ENCODE measurements at regions not wholly inside any gene's neighbourhood (a gene's known extent, or its start where the extent isn't known, plus 50 kb on each side); places are given as distances from the start of the nearest gene placed in this dataset.
"Not testable (repeated sequence)": the region's sequence is repeated elsewhere in the genome, so short reads cannot be mapped to it uniquely, and the experiment has no call there.

DNA sequence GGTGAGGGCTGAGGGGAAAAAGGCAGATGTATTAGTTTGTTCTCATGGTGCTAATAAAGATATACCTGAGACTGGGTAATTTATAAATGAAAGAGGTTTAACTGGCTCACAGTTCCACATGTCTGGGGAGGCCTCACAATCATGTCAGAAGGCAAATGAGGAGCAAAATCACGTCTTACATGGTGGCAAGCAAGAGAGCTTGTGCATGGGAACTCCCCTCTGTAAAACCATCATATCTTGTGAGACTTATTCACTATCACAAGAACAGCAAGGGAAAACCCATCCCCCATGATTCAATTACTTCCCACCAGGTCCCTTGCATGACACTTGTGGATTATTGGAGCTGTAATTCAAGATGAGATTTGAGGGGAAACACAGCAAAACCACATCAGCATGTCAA, 1220.9 kb downstream of the GALC start:
- no peak for DNase-seq (ENCODE audit: low spot score, unreplicated experiment)
- TF ChIP-seq, protein P1, sequence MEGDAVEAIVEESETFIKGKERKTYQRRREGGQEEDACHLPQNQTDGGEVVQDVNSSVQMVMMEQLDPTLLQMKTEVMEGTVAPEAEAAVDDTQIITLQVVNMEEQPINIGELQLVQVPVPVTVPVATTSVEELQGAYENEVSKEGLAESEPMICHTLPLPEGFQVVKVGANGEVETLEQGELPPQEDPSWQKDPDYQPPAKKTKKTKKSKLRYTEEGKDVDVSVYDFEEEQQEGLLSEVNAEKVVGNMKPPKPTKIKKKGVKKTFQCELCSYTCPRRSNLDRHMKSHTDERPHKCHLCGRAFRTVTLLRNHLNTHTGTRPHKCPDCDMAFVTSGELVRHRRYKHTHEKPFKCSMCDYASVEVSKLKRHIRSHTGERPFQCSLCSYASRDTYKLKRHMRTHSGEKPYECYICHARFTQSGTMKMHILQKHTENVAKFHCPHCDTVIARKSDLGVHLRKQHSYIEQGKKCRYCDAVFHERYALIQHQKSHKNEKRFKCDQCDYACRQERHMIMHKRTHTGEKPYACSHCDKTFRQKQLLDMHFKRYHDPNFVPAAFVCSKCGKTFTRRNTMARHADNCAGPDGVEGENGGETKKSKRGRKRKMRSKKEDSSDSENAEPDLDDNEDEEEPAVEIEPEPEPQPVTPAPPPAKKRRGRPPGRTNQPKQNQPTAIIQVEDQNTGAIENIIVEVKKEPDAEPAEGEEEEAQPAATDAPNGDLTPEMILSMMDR (IDR thresholded peaks at IDR 0.05; ENCODE audit: unreplicated experiment) = no peak
- Mint-ChIP-seq H3K36me3 (ENCODE audit: insufficient read depth) (no peaks in the 10 kb centered on the region), H3K27me3 (no peaks in the 10 kb centered on the region), H3K4me3 (ENCODE audit: low read depth) (no peak overlapping the region), H3K27ac (no peak overlapping the region), H3K4me1 (ENCODE audit: low read depth) (no peaks in the 10 kb centered on the region), H3K9me3 (ENCODE audit: low read depth) (peaks cover 17% of the 10 kb centered on the region)

DNA sequence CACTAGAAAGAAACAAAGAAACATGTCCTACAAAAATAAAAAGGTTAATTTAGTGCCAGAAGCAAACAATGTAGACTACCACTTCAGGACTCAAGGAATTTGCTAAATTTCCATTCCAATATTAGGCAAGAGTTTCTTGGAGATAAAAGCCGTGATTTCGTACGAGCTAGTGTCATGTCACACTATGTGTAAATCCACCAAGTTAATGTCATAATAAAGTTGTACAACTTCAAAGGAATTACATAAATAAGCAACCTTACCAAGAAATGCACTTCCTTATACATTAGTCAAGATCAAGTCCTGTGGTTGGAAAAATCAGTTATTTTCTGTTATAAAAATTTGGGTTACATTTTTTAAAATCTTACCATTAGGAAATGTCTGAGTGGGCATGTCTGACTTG, 1222.8 kb downstream of the GALC start:
- peaks cover 5% of the 10 kb centered on the region for H3K9me3 Mint-ChIP-seq (ENCODE audit: low read depth)
- H3K4me3 Mint-ChIP-seq (ENCODE audit: low read depth) = no peak overlapping the region
- H3K27ac Mint-ChIP-seq = no peak overlapping the region
- H3K4me1 Mint-ChIP-seq (ENCODE audit: low read depth) = no peaks in the 10 kb centered on the region
- TF ChIP-seq, protein P1 (IDR thresholded peaks at IDR 0.05; ENCODE audit: unreplicated experiment) = no peak
- no peaks in the 10 kb centered on the region for H3K36me3 Mint-ChIP-seq (ENCODE audit: insufficient read depth)
- DNase-seq (ENCODE audit: low spot score, unreplicated experiment) = no peak
- no peaks in the 10 kb centered on the region for H3K27me3 Mint-ChIP-seq

DNA sequence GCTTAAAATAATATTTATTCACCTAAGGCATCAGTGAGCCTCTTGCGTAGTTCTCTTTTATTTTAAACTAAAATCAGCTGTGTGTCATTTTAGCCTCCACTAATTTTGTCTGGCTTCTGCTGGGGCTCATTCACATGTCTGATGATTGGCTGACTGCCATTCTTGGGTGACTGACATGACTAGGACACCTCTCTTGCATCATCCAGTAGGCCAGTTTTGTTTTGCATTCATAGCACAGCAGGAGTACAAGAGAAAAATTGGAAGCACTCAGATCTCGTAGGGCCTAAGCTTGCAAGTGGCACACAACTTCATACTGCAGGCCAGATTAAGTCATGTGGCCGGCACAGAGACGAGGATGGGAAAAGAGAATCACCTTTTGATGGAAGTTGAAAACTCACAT, 1226.5 kb downstream of the GALC start:
- Mint-ChIP-seq H3K9me3 (ENCODE audit: low read depth) (no peaks in the 10 kb centered on the region), H3K4me3 (ENCODE audit: low read depth) (no peak overlapping the region), H3K4me1 (ENCODE audit: low read depth) (no peaks in the 10 kb centered on the region), H3K27ac (no peak overlapping the region), H3K27me3 (no peaks in the 10 kb centered on the region), H3K36me3 (ENCODE audit: insufficient read depth) (no peaks in the 10 kb centered on the region)
- DNase-seq (ENCODE audit: low spot score, unreplicated experiment) = no peak
- TF ChIP-seq, protein P1 (IDR thresholded peaks at IDR 0.05; ENCODE audit: unreplicated experiment) = no peak

DNA sequence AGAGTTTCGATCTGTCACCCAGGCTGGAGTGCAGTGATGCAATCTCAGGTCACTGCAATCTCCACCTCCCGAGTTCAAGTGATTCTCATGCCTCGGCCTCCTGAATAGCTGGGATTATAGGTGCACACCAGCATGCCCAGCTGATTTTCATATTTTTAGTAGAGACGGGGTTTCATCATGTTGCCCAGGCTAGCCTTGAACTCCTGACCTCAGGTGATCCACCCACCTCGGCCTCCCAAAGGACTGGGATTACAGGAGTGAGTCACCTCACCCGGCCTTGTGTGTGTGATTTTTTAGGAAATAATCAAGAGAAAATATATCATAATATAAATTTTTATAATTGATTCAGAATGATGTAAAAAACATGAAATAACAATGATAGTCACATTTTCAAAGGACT, 1231.4 kb downstream of the GALC start:
- H3K4me1 Mint-ChIP-seq (ENCODE audit: low read depth) = no peaks in the 10 kb centered on the region
- H3K4me3 Mint-ChIP-seq (ENCODE audit: low read depth) = no peak overlapping the region
- H3K27ac Mint-ChIP-seq = no peak overlapping the region
- no peaks in the 10 kb centered on the region for H3K9me3 Mint-ChIP-seq (ENCODE audit: low read depth)
- TF ChIP-seq, protein P1 (IDR thresholded peaks at IDR 0.05; ENCODE audit: unreplicated experiment) = no peak
- no peak for DNase-seq (ENCODE audit: low spot score, unreplicated experiment)
- no peaks in the 10 kb centered on the region for H3K27me3 Mint-ChIP-seq
- H3K36me3 Mint-ChIP-seq (ENCODE audit: insufficient read depth) = no peaks in the 10 kb centered on the region

DNA sequence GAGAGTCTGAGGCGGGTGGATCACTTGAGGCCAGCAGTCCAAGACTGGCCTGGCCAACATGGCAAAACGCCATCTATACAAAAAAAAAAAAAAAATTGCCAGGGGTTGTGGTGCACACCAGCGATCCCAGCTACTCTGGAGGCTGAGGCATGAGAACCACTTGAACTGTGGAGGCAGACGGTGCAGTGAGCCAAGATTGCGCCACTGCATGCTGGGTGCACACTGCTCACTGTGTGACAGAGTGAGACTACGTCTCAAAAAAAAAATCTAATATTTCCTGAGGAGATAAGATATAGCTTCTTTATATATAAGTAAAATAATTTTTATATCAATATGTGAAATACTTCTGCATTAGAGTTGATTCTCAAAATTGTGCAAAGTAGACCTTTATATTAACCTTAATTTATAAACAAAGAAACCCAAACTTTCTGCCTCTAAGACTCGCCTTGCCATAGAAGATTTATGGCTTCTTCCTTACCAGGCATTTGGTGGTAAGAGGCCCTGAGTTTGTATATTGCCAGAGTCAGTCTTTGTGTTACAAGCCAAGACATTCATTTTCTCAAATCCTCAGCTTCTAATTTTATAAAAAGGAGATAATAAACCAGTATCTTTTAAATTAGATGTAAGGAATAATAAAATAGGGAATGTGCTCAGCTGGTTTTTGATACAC, 1226.7 kb downstream of the FLRT2 start:
- Mint-ChIP-seq H3K36me3 (ENCODE audit: insufficient read depth) (peaks cover 1% of the 10 kb centered on the region), H3K9me3 (ENCODE audit: low read depth) (peaks cover 24% of the 10 kb centered on the region), H3K4me3 (ENCODE audit: low read depth) (no peak overlapping the region), H3K4me1 (ENCODE audit: low read depth) (no peaks in the 10 kb centered on the region), H3K27me3 (no peaks in the 10 kb centered on the region), H3K27ac (no peak overlapping the region)
- TF ChIP-seq, protein P1 (IDR thresholded peaks at IDR 0.05; ENCODE audit: unreplicated experiment) = no peak
- no peak for DNase-seq (ENCODE audit: low spot score, unreplicated experiment)

DNA sequence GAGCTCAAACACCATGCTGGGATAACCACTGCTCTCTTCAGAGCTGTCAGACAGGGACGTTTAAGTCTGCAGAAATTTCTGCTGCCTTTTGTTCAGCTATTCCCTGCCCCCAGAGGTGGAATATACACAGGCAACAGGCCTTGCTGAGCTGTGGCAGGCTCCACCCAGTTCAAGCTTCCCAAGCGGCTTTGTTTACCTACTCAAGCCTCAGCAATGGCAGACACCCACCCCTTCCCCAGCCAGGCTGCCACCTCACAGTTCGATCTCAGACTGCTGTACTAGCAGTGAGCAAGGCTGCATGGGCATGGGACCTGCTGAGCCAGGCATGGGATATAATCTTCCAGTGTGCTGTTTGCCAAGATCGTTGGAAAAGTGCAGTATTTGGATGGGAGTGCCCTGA, 1220.5 kb downstream of the FLRT2 start:
- H3K27me3 Mint-ChIP-seq; H3K36me3 Mint-ChIP-seq (ENCODE audit: insufficient read depth); H3K4me3 Mint-ChIP-seq (ENCODE audit: low read depth); H3K27ac Mint-ChIP-seq; DNase-seq (ENCODE audit: low spot score, unreplicated experiment); H3K4me1 Mint-ChIP-seq (ENCODE audit: low read depth): not testable (repeated sequence)
- H3K9me3 Mint-ChIP-seq (ENCODE audit: low read depth) = peaks cover 56% of the 10 kb centered on the region
